HG03060 (cell line): ENCODE measurements at regions not wholly inside any gene's neighbourhood (a gene's known extent, or its start where the extent isn't known, plus 50 kb on each side); places are given as distances from the start of the nearest gene placed in this dataset.
"Not testable (repeated sequence)": the region's sequence is repeated elsewhere in the genome, so short reads cannot be mapped to it uniquely, and the experiment has no call there.

Experiments used
- ATAC-seq: cut with Tn5 transposase; IDR thresholded peaks from one replicate; pipeline ENCODE4 v1.9.1; 2021; ENCODE audit warnings: low read depth, moderate number of reproducible peaks; ENCODE audit not compliant: unreplicated experiment

GRCh38 chr14:56008150-56008549 is 110.1 kb upstream of the PELI2 start:
- no peak for ATAC-seq

GRCh38 chr14:56008661-56009060 is 109.5 kb upstream of the PELI2 start:
- not testable (repeated sequence) for ATAC-seq

- ATAC-seq = no peak
These were observed 94.5 kb upstream of the PELI2 start for GRCh38 chr14:56023661-56024081.

GRCh38 chr14:56025191-56025590 is 93.0 kb upstream of the PELI2 start:
- ATAC-seq = no peak

GRCh38 chr14:56026506-56026905 is 91.7 kb upstream of the PELI2 start:
- ATAC-seq = no peak

GRCh38 chr14:56027421-56027820 is 90.8 kb upstream of the PELI2 start:
- no peak for ATAC-seq

- ATAC-seq = no peak
These were observed 90.1 kb upstream of the PELI2 start for GRCh38 chr14:56027916-56028712.

- no peak for ATAC-seq
These were observed 81.9 kb upstream of the PELI2 start for GRCh38 chr14:56036353-56036752.

GRCh38 chr14:56040121-56040520 is 78.1 kb upstream of the PELI2 start:
- no peak for ATAC-seq

GRCh38 chr14:56044196-56044595 is 74.0 kb upstream of the PELI2 start:
- no peak for ATAC-seq

GRCh38 chr14:56046546-56046945 is 71.7 kb upstream of the PELI2 start:
- no peak for ATAC-seq

GRCh38 chr14:56046996-56047395 is 71.2 kb upstream of the PELI2 start:
- ATAC-seq = no peak

GRCh38 chr14:56049536-56049935 is 68.7 kb upstream of the PELI2 start:
- no peak for ATAC-seq

- ATAC-seq = no peak
These were observed 62.7 kb upstream of the PELI2 start for GRCh38 chr14:56055511-56055910.

- ATAC-seq = no peak
These were observed 62.2 kb upstream of the PELI2 start for GRCh38 chr14:56056031-56056430.

- no peak for ATAC-seq
These were observed 61.0 kb upstream of the PELI2 start for GRCh38 chr14:56057071-56057741.

GRCh38 chr14:56057767-56058166 is 60.4 kb upstream of the PELI2 start:
- ATAC-seq = no peak

GRCh38 chr14:56059054-56059453 is 59.2 kb upstream of the PELI2 start:
- ATAC-seq = no peak

- no peak for ATAC-seq
These were observed 57.2 kb upstream of the PELI2 start for GRCh38 chr14:56061051-56061450.

- ATAC-seq = no peak
These were observed 55.1 kb upstream of the PELI2 start for GRCh38 chr14:56063131-56063530.

- no peak for ATAC-seq
These were observed 53.7 kb upstream of the PELI2 start for GRCh38 chr14:56064513-56064912.

GRCh38 chr14:56065199-56065598 is 53.0 kb upstream of the PELI2 start:
- not testable (repeated sequence) for ATAC-seq
